NB4 (cell line): ENCODE measurements at regions not wholly inside any gene's neighbourhood (a gene's known extent, or its start where the extent isn't known, plus 50 kb on each side); places are given as distances from the start of the nearest gene placed in this dataset.
A peak's percentile ranks its signal among the peaks of the same experiment; 100 is the strongest.

Experiments
- DNase-seq: peaks from one replicate; pipeline ENCODE4 v3.0.0; 2010; ENCODE audit warnings: low read depth
- H3K4me3 ChIP-seq: one replicate; pipeline ENCODE4 v1.5.1; 2011; ENCODE audit warnings: mild to moderate bottlenecking, low read depth, low read length, moderate library complexity
- MYC ChIP-seq: IDR thresholded peaks from 2 replicates; pipeline ENCODE4 v1.6.1; 2011; ENCODE audit warnings: low read depth, low read length
- POLR2A ChIP-seq: IDR thresholded peaks from 2 replicates; pipeline ENCODE4 v1.6.1; 2011; ENCODE audit warnings: mild to moderate bottlenecking; ENCODE audit not compliant: insufficient read length; ENCODE audit errors: extremely low read depth
- TF ChIP-seq, protein P1 (sequence below): IDR thresholded peaks from one replicate; pipeline ENCODE4 v1.5.1; 2012; ENCODE audit warnings: low read depth, low read length
- TF ChIP-seq, protein P2 (sequence below): IDR thresholded peaks from 2 replicates; pipeline ENCODE4 v1.6.1; 2011; ENCODE audit warnings: low read depth, low read length

DNA sequence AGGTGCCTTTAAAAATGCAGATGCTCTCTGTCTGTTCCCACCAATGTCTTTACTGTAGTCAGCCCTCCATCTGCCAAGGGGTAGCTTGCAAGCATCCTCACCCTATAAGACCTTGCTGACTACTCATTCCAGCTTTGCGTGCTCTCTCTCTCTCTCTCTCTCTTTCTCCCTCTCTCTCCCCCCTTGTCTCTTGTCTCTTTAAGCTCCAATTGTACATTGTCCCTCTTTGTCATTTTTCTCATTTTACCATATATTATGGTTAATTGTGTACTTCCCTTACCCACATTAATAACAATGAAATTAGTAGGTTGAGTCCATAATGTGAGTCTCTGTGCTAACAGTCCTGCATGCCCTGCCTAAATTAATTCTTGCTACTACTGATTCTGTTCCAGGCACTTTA lies 350.2 kb upstream of the CDH4 start:
- no peak overlapping the region for H3K4me3 ChIP-seq
- no peak for DNase-seq
- TF ChIP-seq MYC (no peak), POLR2A (no peak)
- TF ChIP-seq, protein P1, sequence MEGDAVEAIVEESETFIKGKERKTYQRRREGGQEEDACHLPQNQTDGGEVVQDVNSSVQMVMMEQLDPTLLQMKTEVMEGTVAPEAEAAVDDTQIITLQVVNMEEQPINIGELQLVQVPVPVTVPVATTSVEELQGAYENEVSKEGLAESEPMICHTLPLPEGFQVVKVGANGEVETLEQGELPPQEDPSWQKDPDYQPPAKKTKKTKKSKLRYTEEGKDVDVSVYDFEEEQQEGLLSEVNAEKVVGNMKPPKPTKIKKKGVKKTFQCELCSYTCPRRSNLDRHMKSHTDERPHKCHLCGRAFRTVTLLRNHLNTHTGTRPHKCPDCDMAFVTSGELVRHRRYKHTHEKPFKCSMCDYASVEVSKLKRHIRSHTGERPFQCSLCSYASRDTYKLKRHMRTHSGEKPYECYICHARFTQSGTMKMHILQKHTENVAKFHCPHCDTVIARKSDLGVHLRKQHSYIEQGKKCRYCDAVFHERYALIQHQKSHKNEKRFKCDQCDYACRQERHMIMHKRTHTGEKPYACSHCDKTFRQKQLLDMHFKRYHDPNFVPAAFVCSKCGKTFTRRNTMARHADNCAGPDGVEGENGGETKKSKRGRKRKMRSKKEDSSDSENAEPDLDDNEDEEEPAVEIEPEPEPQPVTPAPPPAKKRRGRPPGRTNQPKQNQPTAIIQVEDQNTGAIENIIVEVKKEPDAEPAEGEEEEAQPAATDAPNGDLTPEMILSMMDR, result no peak
- TF ChIP-seq, protein P2, sequence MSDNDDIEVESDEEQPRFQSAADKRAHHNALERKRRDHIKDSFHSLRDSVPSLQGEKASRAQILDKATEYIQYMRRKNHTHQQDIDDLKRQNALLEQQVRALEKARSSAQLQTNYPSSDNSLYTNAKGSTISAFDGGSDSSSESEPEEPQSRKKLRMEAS, result no peak

DNA sequence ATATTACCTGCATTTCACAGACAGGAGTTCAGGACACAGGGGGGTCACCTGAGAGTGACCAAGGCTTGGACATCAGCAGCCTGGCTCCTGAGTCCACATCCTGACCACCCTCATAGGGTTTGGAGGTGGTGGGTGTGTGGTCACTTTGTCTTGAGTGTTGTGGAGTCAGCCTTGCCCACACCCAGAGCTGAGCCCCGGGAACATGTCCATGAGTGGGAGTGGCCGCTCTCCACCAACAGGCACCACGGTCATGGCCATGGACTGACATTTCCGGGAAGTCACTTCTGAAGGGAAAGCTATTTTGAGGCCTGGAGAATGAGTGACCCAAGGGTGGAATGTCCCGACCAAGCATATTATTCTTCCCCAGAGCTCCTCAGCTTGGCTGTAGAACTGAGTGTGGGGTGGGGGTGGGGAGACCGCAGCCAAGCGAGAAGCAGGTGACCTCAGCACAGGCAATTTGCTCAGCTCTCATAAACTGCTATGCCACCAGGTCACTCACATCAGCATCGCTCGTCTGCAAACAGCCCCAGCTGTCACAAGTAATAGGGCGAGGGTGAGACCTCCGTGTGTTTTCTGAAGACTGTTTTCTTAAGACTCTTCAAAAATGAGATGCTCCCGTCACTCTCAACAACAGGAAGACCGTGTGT lies 348.6 kb upstream of the CDH4 start:
- DNase-seq, result no peak
- no peak overlapping the region for H3K4me3 ChIP-seq

DNA sequence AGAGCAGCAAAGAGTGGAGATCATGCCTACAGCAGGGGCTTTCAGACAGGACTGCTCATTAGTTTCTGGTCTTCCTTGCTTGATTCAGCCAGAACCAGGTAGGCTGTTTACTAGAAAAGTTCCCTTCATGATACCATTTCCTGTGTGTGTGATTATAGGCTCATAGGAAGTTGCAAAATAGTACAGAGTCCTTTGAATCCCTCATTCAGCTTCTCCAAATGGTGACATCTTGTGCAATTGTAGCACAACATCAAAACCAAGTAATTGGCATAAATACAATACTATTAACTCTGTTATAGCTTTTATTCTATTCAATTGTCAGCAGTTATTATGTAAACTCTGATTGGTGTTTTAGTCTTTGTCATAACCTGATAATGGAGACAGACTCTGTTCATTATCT lies 347.3 kb upstream of the CDH4 start:
- TF ChIP-seq MYC, result no peak
- TF ChIP-seq, protein P2, result no peak
- TF ChIP-seq, protein P1, result no peak
- no peak for TF ChIP-seq POLR2A
- H3K4me3 ChIP-seq, result no peak overlapping the region
- DNase-seq, result peak; percentile 27

More for the DNA sequence above, 348.6 kb upstream of the CDH4 start:
- TF ChIP-seq POLR2A (no peak), MYC (no peak)
- TF ChIP-seq, protein P2, result no peak
- TF ChIP-seq, protein P1, result no peak

DNA sequence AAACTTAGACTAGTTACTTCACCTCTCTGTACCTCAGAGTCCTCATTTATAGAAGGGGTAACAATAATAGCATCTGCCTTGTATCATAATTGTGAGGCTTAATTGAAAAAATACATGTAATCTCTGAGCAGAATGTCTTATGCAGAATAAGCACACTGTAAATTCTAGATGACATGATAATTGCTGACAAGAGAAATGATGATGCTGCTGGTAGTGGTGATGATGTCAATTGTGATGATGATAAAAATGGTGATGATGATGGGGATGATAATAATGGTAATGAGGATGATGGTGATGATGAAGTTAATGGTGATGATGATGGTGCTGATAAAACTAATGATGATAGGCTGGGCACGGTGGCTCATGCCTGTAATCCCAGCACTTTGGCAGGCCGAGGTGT lies 346.1 kb upstream of the CDH4 start:
- H3K4me3 ChIP-seq, result no peak overlapping the region
- TF ChIP-seq MYC (no peak), POLR2A (no peak)
- TF ChIP-seq, protein P2, result no peak
- TF ChIP-seq, protein P1, result no peak
- no peak for DNase-seq

DNA sequence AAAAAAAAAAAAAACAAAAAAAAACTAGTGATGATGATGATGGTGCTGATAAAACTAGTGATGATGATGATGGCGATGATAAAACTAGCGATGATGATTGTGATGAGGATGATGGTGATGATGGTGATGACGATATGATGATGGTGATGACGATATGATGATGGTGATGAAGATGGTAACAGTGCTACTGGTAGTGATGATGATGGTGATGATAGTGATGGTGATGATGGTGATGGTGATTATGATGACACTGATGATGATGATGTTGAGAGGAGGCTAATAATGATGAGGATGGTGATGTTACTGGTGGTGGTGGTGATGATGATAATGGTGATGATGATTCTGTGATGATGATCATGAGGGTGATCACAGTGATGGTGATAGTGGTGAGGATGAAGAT lies 345.5 kb upstream of the CDH4 start:
- TF ChIP-seq POLR2A (no peak), MYC (no peak)
- TF ChIP-seq, protein P2, result no peak
- TF ChIP-seq, protein P1, result no peak
- H3K4me3 ChIP-seq, result no peak overlapping the region
- DNase-seq, result no peak

DNA sequence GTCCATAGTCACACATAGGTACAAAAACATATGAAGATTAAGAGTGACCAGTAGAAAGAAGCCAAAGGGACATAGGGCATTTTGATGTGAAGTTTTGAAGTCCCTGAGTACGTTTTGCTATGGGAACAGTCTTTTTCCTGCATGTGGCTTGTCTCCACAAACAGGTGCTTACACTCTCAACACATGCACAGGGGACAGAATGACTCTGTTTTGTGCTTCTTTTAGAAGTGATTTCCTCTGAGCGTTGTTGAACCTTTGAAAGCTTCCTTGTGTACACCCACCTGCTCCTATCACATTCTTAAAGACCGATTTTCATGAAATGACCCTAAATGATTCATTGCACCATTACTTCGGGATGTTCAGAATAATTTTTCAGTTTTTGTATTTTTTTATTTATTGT lies 338.8 kb upstream of the CDH4 start:
- DNase-seq, result no peak
- H3K4me3 ChIP-seq, result no peak overlapping the region
- TF ChIP-seq, protein P1, result no peak
- TF ChIP-seq, protein P2, result no peak
- TF ChIP-seq MYC, result no peak
- no peak for TF ChIP-seq POLR2A
